GM21360 (cell line): ENCODE measurements at regions not wholly inside any gene's neighbourhood (a gene's known extent, or its start where the extent isn't known, plus 50 kb on each side); places are given as distances from the start of the nearest gene placed in this dataset.
"Not testable (repeated sequence)": the region's sequence is repeated elsewhere in the genome, so short reads cannot be mapped to it uniquely, and the experiment has no call there.

ENCODE experiments used
- ATAC-seq: cut with Tn5 transposase; IDR thresholded peaks from one replicate; pipeline ENCODE4 v1.9.1; 2021; ENCODE audit warnings: mild to moderate bottlenecking, moderate library complexity; ENCODE audit not compliant: unreplicated experiment

GRCh38 chr15:37397266-37398022, 297.1 kb upstream of the MEIS2 start:
- no peak for ATAC-seq

GRCh38 chr15:37416103-37416502, 315.8 kb upstream of the MEIS2 start:
- no peak for ATAC-seq

GRCh38 chr15:37425541-37425940, 325.2 kb upstream of the MEIS2 start:
- ATAC-seq = no peak

GRCh38 chr15:37427393-37427792, 327.0 kb upstream of the MEIS2 start:
- not testable (repeated sequence) for ATAC-seq

GRCh38 chr15:37446921-37447320, 346.6 kb upstream of the MEIS2 start:
- no peak for ATAC-seq

GRCh38 chr15:37452498-37452897, 352.1 kb upstream of the MEIS2 start:
- ATAC-seq = no peak

- ATAC-seq = no peak
Measured at GRCh38 chr15:37480482-37480881, 380.1 kb upstream of the MEIS2 start.

GRCh38 chr15:37481126-37481525, 380.8 kb upstream of the MEIS2 start:
- no peak for ATAC-seq

GRCh38 chr15:37483779-37484178, 383.4 kb upstream of the MEIS2 start:
- ATAC-seq = no peak

GRCh38 chr15:37485056-37485455, 384.7 kb upstream of the MEIS2 start:
- no peak for ATAC-seq

- ATAC-seq = no peak
Measured at GRCh38 chr15:37490707-37491106, 390.4 kb upstream of the MEIS2 start.

GRCh38 chr15:37516621-37517020, 416.3 kb upstream of the MEIS2 start:
- no peak for ATAC-seq

GRCh38 chr15:37517191-37517895, 417.0 kb upstream of the MEIS2 start:
- no peak for ATAC-seq

GRCh38 chr15:37518436-37518835, 416.0 kb upstream of the TMCO5A start:
- no peak for ATAC-seq

GRCh38 chr15:37520026-37520425, 414.4 kb upstream of the TMCO5A start:
- no peak for ATAC-seq

GRCh38 chr15:37520882-37521281, 413.6 kb upstream of the TMCO5A start:
- no peak for ATAC-seq

GRCh38 chr15:37524601-37525000, 409.8 kb upstream of the TMCO5A start:
- no peak for ATAC-seq

- ATAC-seq = no peak
Measured at GRCh38 chr15:37528432-37528831, 406.0 kb upstream of the TMCO5A start.

GRCh38 chr15:37536967-37537605, 397.4 kb upstream of the TMCO5A start:
- no peak for ATAC-seq

- no peak for ATAC-seq
Measured at GRCh38 chr15:37537802-37538201, 396.6 kb upstream of the TMCO5A start.

- ATAC-seq = no peak
Measured at GRCh38 chr15:37548116-37548515, 386.3 kb upstream of the TMCO5A start.
